Ascending aorta (tissue), 2 donors: ENCODE measurements at regions not wholly inside any gene's neighbourhood (a gene's known extent, or its start where the extent isn't known, plus 50 kb on each side); places are given as distances from the start of the nearest gene placed in this dataset.

Experiments used
- DNase-seq, 2 donors: peaks; one replicate each; pipeline ENCODE4 v3.0.0-alpha.2; 2019; ENCODE audit warnings: low spot score in 2 of 2
- H3K27ac ChIP-seq, 2 donors: fragments of 200-600 bp; sonication (generic); one replicate each; pipeline ENCODE4 v1.5.1; 2016 to 2017; ENCODE audit warnings: mild to moderate bottlenecking in 1 of 2
- H3K27me3 ChIP-seq: fragments of 200-600 bp; sonication (generic); one replicate; pipeline ENCODE4 v1.5.1; 2017
- H3K36me3 ChIP-seq, 2 donors: fragments of 200-600 bp; sonication (generic); one replicate each; pipeline ENCODE4 v1.5.1; 2016
- H3K4me1 ChIP-seq, 2 donors: fragments of 200-600 bp; sonication (generic); one replicate each; pipeline ENCODE4 v1.5.1; 2016 to 2017; ENCODE audit warnings: mild to moderate bottlenecking in 1 of 2
- H3K4me3 ChIP-seq, 2 donors: fragments of 200-600 bp; sonication (generic); one replicate each; pipeline ENCODE4 v1.5.1; 2016 to 2017; ENCODE audit warnings: mild to moderate bottlenecking in 1 of 2
- H3K9me3 ChIP-seq, 2 donors: fragments of 200-600 bp; sonication (generic); one replicate each; pipeline ENCODE4 v1.5.1; 2016
- CTCF ChIP-seq, 3 experiments: fragments of 200-600 bp in 2 of 3; fragments of 450-650 bp in 1 of 3; sonication (generic) in 2 of 3; IDR thresholded peaks; one replicate each; pipeline ENCODE4 v1.5.1; 2016 to 2019; ENCODE audit warnings: antibody characterized with exemption in 3 of 3, mild to moderate bottlenecking in 1 of 3, moderate library complexity in 1 of 3
- intact Hi-C: fragments of 100-400 bp; cut with DNase I; formaldehyde crosslinking; loops from one replicate; pipeline ENCODE4 v1.15.1; 2023

- intact Hi-C loops: no loop called here
- Histone ChIP-seq H3K36me3 (no peaks in the 10 kb centered on the region), H3K4me1 (no peaks in the 10 kb centered on the region)
Observed at GRCh38 chr3:99575683-99576082, 62.7 kb upstream of the COL8A1 start.

GRCh38 chr3:99570061-99570460 is 68.3 kb upstream of the COL8A1 start:
- no peak for DNase-seq
- no peaks in the 10 kb centered on the region for H3K36me3 ChIP-seq
- H3K4me3 ChIP-seq: no peak overlapping the region
- no peaks in the 10 kb centered on the region for H3K27me3 ChIP-seq
- H3K27ac ChIP-seq: no peak overlapping the region
- H3K4me1 ChIP-seq: no peaks in the 10 kb centered on the region
- intact Hi-C loops: no loop called here
- no peak for TF ChIP-seq CTCF (IDR thresholded peaks at IDR 0.05)
- no peaks in the 10 kb centered on the region for H3K9me3 ChIP-seq

More at GRCh38 chr3:99575683-99576082, 62.7 kb upstream of the COL8A1 start:
- Histone ChIP-seq H3K9me3 (peaks cover 0 to 10% of the 10 kb centered on the region in 2 donors), H3K27ac (no peak overlapping the region), H3K27me3 (no peaks in the 10 kb centered on the region), H3K4me3 (no peak overlapping the region)
- no peak for DNase-seq
- no peak for TF ChIP-seq CTCF (IDR thresholded peaks at IDR 0.05)

- H3K27ac ChIP-seq: no peak overlapping the region
- H3K9me3 ChIP-seq: no peaks in the 10 kb centered on the region
- H3K4me3 ChIP-seq: no peak overlapping the region
- H3K27me3 ChIP-seq: no peaks in the 10 kb centered on the region
- intact Hi-C loops: no loop called here
- no peaks in the 10 kb centered on the region for H3K4me1 ChIP-seq
- TF ChIP-seq CTCF (IDR thresholded peaks at IDR 0.05): no peak
- DNase-seq: no peak
- H3K36me3 ChIP-seq: no peaks in the 10 kb centered on the region
Observed at GRCh38 chr3:99568663-99569335, 69.6 kb upstream of the COL8A1 start.

DNA sequence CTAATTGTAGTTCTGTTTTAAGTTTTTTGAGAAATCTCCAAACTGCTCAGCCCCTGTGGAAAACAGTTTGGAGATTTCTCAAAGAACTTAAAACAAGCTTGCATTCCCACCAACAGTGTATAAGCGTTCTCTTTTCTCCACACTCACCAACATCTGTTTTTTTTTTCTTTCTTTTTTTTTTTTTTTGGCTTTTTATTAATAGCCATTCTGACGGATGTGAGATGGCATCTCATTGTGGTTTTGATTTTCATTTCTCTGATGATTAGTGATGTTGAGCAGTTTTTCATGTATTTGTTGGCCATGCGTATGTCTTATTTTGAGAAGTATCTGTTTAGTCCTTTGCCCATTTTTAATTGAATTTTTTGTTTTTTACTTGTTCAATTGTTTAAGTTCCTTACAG is 73.1 kb upstream of the COL8A1 start:
- Histone ChIP-seq H3K27me3 (no peaks in the 10 kb centered on the region), H3K4me1 (no peaks in the 10 kb centered on the region), H3K36me3 (no peaks in the 10 kb centered on the region), H3K9me3 (no peaks in the 10 kb centered on the region), H3K4me3 (no peak overlapping the region), H3K27ac (no peak overlapping the region)
- DNase-seq: no peak
- intact Hi-C loops: no loop called here
- TF ChIP-seq CTCF (IDR thresholded peaks at IDR 0.05): no peak

DNA sequence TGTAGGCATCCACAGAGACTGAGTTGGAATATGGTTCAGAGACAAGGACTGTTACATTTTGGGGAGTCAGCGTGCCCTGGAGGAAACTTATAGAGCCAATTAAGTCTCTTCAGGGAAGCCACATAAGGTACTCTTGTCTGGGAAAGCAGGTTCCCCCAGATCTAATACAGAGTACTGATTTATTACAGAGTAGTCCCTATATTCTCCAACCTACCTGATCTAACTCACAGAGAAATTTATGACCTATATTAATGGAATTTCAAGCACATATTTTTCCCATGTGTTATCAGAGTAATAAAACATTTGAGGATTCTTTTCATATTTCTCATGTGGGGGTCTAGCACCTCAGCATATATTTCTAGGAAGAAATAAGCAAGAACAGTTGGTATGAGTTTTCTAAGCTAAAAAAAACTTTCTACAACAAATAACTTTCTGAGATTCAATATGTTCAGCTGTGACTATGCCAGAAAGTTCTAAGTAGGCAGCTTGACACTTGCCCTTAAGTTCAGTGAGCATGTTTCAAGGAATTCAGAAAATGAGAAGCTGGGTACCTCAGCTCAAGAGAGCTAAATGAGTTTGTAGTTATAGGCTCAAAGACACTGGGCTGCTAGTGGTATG is 75.3 kb upstream of the COL8A1 start:
- no peak for DNase-seq
- Histone ChIP-seq H3K9me3 (no peaks in the 10 kb centered on the region), H3K27me3 (no peaks in the 10 kb centered on the region), H3K27ac (no peak overlapping the region), H3K36me3 (no peaks in the 10 kb centered on the region), H3K4me3 (no peak overlapping the region), H3K4me1 (no peaks in the 10 kb centered on the region)
- no peak for TF ChIP-seq CTCF (IDR thresholded peaks at IDR 0.05)
- intact Hi-C loops: loop anchor here (5.0 kb wide), 1 partner anchor 49 kb away; no protein-coding TSS in a partner anchor
